ENCODE measurements at regions not wholly inside any gene's neighbourhood (a gene's known extent, or its start where the extent isn't known, plus 50 kb on each side); places are given as distances from the start of the nearest gene placed in this dataset.

GRCh38 chr16:54493594-54493993 lies 207.0 kb upstream of the IRX3 start:
- H3K27ac ChIP-seq (ENCODE audit: low read depth, low read length) = no peak overlapping the region
- H3K9me3 ChIP-seq (ENCODE audit: control insufficient read depth, insufficient read depth, low read length) = peaks cover 6% of the 10 kb centered on the region
- DNase-seq (ENCODE audit: low read depth in 4 of 6, low spot score in 6 of 6) = no peak
- no peak overlapping the region for H3K4me3 ChIP-seq (ENCODE audit: low read depth, low read length)
- H3K27me3 ChIP-seq (ENCODE audit: control insufficient read depth, insufficient read depth, low read length) = peaks cover 2% of the 10 kb centered on the region
- H3K36me3 ChIP-seq (ENCODE audit: control insufficient read depth, insufficient read depth, low read length) = no peaks in the 10 kb centered on the region
- WGBS (ENCODE audit: insufficient coverage) = 100% methylated on average over 2 of the region's 3 CpGs
- no peaks in the 10 kb centered on the region for H3K4me1 ChIP-seq (ENCODE audit: control insufficient read depth, insufficient read depth, low read length)

- H3K9me3 ChIP-seq (ENCODE audit: control insufficient read depth, insufficient read depth, low read length) = peaks cover 6% of the 10 kb centered on the region
- H3K4me1 ChIP-seq (ENCODE audit: control insufficient read depth, insufficient read depth, low read length) = no peaks in the 10 kb centered on the region
- no peaks in the 10 kb centered on the region for H3K36me3 ChIP-seq (ENCODE audit: control insufficient read depth, insufficient read depth, low read length)
- no peak overlapping the region for H3K4me3 ChIP-seq (ENCODE audit: low read depth, low read length)
- no peak overlapping the region for H3K27ac ChIP-seq (ENCODE audit: low read depth, low read length)
- no CpG with 5 or more reads among the region's 2 CpGs for WGBS (ENCODE audit: insufficient coverage)
- no peak for DNase-seq (ENCODE audit: low read depth in 4 of 6, low spot score in 6 of 6)
- H3K27me3 ChIP-seq (ENCODE audit: control insufficient read depth, insufficient read depth, low read length) = peaks cover 2% of the 10 kb centered on the region
Observed at GRCh38 chr16:54493061-54493460, 206.5 kb upstream of the IRX3 start.

- no CpG with 5 or more reads among the region's 2 CpGs for WGBS (ENCODE audit: insufficient coverage)
- peaks cover 2% of the 10 kb centered on the region for H3K27me3 ChIP-seq (ENCODE audit: control insufficient read depth, insufficient read depth, low read length)
- H3K4me3 ChIP-seq (ENCODE audit: low read depth, low read length) = no peak overlapping the region
- H3K9me3 ChIP-seq (ENCODE audit: control insufficient read depth, insufficient read depth, low read length) = no peaks in the 10 kb centered on the region
- no peak for DNase-seq (ENCODE audit: low read depth in 4 of 6, low spot score in 6 of 6)
- no peaks in the 10 kb centered on the region for H3K4me1 ChIP-seq (ENCODE audit: control insufficient read depth, insufficient read depth, low read length)
- H3K27ac ChIP-seq (ENCODE audit: low read depth, low read length) = no peak overlapping the region
- no peaks in the 10 kb centered on the region for H3K36me3 ChIP-seq (ENCODE audit: control insufficient read depth, insufficient read depth, low read length)
Observed at GRCh38 chr16:54490112-54490488, 203.5 kb upstream of the IRX3 start.

GRCh38 chr16:54489225-54490111 lies 202.9 kb upstream of the IRX3 start:
- 52% methylated on average over 4 of the region's 11 CpGs for WGBS (ENCODE audit: insufficient coverage)
- DNase-seq (ENCODE audit: low read depth in 4 of 6, low spot score in 6 of 6) = peak in 3 of 6 donors; percentile 9 to 94 (median 45)
- Histone ChIP-seq H3K4me1 (ENCODE audit: control insufficient read depth, insufficient read depth, low read length) (no peaks in the 10 kb centered on the region), H3K36me3 (ENCODE audit: control insufficient read depth, insufficient read depth, low read length) (no peaks in the 10 kb centered on the region), H3K27ac (ENCODE audit: low read depth, low read length) (no peak overlapping the region), H3K27me3 (ENCODE audit: control insufficient read depth, insufficient read depth, low read length) (peaks cover 2% of the 10 kb centered on the region), H3K4me3 (ENCODE audit: low read depth, low read length) (no peak overlapping the region), H3K9me3 (ENCODE audit: control insufficient read depth, insufficient read depth, low read length) (no peaks in the 10 kb centered on the region)

- H3K27ac ChIP-seq (ENCODE audit: low read depth, low read length) = no peak overlapping the region
- H3K4me1 ChIP-seq (ENCODE audit: control insufficient read depth, insufficient read depth, low read length) = no peaks in the 10 kb centered on the region
- peak in 1 of 6 donors; percentile 21 for DNase-seq (ENCODE audit: low read depth in 4 of 6, low spot score in 6 of 6)
- H3K36me3 ChIP-seq (ENCODE audit: control insufficient read depth, insufficient read depth, low read length) = no peaks in the 10 kb centered on the region
- WGBS (ENCODE audit: insufficient coverage) = 80% methylated on average over 1 of the region's 3 CpGs
- no peak overlapping the region for H3K4me3 ChIP-seq (ENCODE audit: low read depth, low read length)
- no peaks in the 10 kb centered on the region for H3K9me3 ChIP-seq (ENCODE audit: control insufficient read depth, insufficient read depth, low read length)
- H3K27me3 ChIP-seq (ENCODE audit: control insufficient read depth, insufficient read depth, low read length) = peaks cover 2% of the 10 kb centered on the region
Observed at GRCh38 chr16:54488729-54489128, 202.1 kb upstream of the IRX3 start.

- 75% methylated on average over 2 of the region's 3 CpGs for WGBS (ENCODE audit: insufficient coverage)
- H3K4me3 ChIP-seq (ENCODE audit: low read depth, low read length) = no peak overlapping the region
- H3K9me3 ChIP-seq (ENCODE audit: control insufficient read depth, insufficient read depth, low read length) = no peaks in the 10 kb centered on the region
- H3K4me1 ChIP-seq (ENCODE audit: control insufficient read depth, insufficient read depth, low read length) = no peaks in the 10 kb centered on the region
- no peaks in the 10 kb centered on the region for H3K27me3 ChIP-seq (ENCODE audit: control insufficient read depth, insufficient read depth, low read length)
- no peaks in the 10 kb centered on the region for H3K36me3 ChIP-seq (ENCODE audit: control insufficient read depth, insufficient read depth, low read length)
- DNase-seq (ENCODE audit: low read depth in 4 of 6, low spot score in 6 of 6) = peak in 1 of 6 donors; percentile 59
- no peak overlapping the region for H3K27ac ChIP-seq (ENCODE audit: low read depth, low read length)
Observed at GRCh38 chr16:54487933-54488332, 201.3 kb upstream of the IRX3 start.

GRCh38 chr16:54484700-54485099 lies 198.1 kb upstream of the IRX3 start:
- Histone ChIP-seq H3K4me3 (ENCODE audit: low read depth, low read length) (no peak overlapping the region), H3K9me3 (ENCODE audit: control insufficient read depth, insufficient read depth, low read length) (no peaks in the 10 kb centered on the region), H3K36me3 (ENCODE audit: control insufficient read depth, insufficient read depth, low read length) (no peaks in the 10 kb centered on the region), H3K4me1 (ENCODE audit: control insufficient read depth, insufficient read depth, low read length) (no peaks in the 10 kb centered on the region), H3K27ac (ENCODE audit: low read depth, low read length) (no peak overlapping the region), H3K27me3 (ENCODE audit: control insufficient read depth, insufficient read depth, low read length) (no peaks in the 10 kb centered on the region)
- WGBS (ENCODE audit: insufficient coverage) = 87% methylated on average over 4 of the region's 9 CpGs
- peak in 1 of 6 donors; percentile 7 for DNase-seq (ENCODE audit: low read depth in 4 of 6, low spot score in 6 of 6)

GRCh38 chr16:54482892-54483574 lies 196.4 kb upstream of the IRX3 start:
- Histone ChIP-seq H3K27ac (ENCODE audit: low read depth, low read length) (no peak overlapping the region), H3K36me3 (ENCODE audit: control insufficient read depth, insufficient read depth, low read length) (no peaks in the 10 kb centered on the region), H3K4me3 (ENCODE audit: low read depth, low read length) (no peak overlapping the region), H3K27me3 (ENCODE audit: control insufficient read depth, insufficient read depth, low read length) (no peaks in the 10 kb centered on the region), H3K9me3 (ENCODE audit: control insufficient read depth, insufficient read depth, low read length) (no peaks in the 10 kb centered on the region), H3K4me1 (ENCODE audit: control insufficient read depth, insufficient read depth, low read length) (no peaks in the 10 kb centered on the region)
- DNase-seq (ENCODE audit: low read depth in 4 of 6, low spot score in 6 of 6) = peak in 2 of 6 donors; percentile 5 to 16
- 57% methylated on average over 4 of the region's 12 CpGs for WGBS (ENCODE audit: insufficient coverage)

GRCh38 chr16:54480429-54480828 lies 193.8 kb upstream of the IRX3 start:
- H3K4me1 ChIP-seq (ENCODE audit: control insufficient read depth, insufficient read depth, low read length) = no peaks in the 10 kb centered on the region
- DNase-seq (ENCODE audit: low read depth in 4 of 6, low spot score in 6 of 6) = peak in 1 of 6 donors; percentile 6
- H3K9me3 ChIP-seq (ENCODE audit: control insufficient read depth, insufficient read depth, low read length) = no peaks in the 10 kb centered on the region
- no peak overlapping the region for H3K4me3 ChIP-seq (ENCODE audit: low read depth, low read length)
- H3K36me3 ChIP-seq (ENCODE audit: control insufficient read depth, insufficient read depth, low read length) = no peaks in the 10 kb centered on the region
- no peaks in the 10 kb centered on the region for H3K27me3 ChIP-seq (ENCODE audit: control insufficient read depth, insufficient read depth, low read length)
- H3K27ac ChIP-seq (ENCODE audit: low read depth, low read length) = no peak overlapping the region
- 100% methylated on average over 3 of the region's 5 CpGs for WGBS (ENCODE audit: insufficient coverage)

GRCh38 chr16:54479546-54479945 lies 193.0 kb upstream of the IRX3 start:
- no peaks in the 10 kb centered on the region for H3K36me3 ChIP-seq (ENCODE audit: control insufficient read depth, insufficient read depth, low read length)
- H3K27me3 ChIP-seq (ENCODE audit: control insufficient read depth, insufficient read depth, low read length) = no peaks in the 10 kb centered on the region
- H3K4me3 ChIP-seq (ENCODE audit: low read depth, low read length) = no peak overlapping the region
- no peak overlapping the region for H3K27ac ChIP-seq (ENCODE audit: low read depth, low read length)
- WGBS (ENCODE audit: insufficient coverage) = no CpG with 5 or more reads among the region's 1 CpG
- DNase-seq (ENCODE audit: low read depth in 4 of 6, low spot score in 6 of 6) = no peak
- H3K9me3 ChIP-seq (ENCODE audit: control insufficient read depth, insufficient read depth, low read length) = no peaks in the 10 kb centered on the region
- H3K4me1 ChIP-seq (ENCODE audit: control insufficient read depth, insufficient read depth, low read length) = no peaks in the 10 kb centered on the region

All from spinal cord (tissue), 9 donors.